MM.1S (cell line): ENCODE measurements at regions not wholly inside any gene's neighbourhood (a gene's known extent, or its start where the extent isn't known, plus 50 kb on each side); places are given as distances from the start of the nearest gene placed in this dataset.

ENCODE experiments used
- DNase-seq: peaks from one replicate; pipeline ENCODE4 v3.0.0-alpha.2; 2015
- H2AFZ ChIP-seq: fragments of 300-600 bp; sonication (generic); 2 replicates; pipeline ENCODE4 v1.6.0; 2016; ENCODE audit warnings: antibody characterized with exemption, low read length
- H3F3A ChIP-seq: fragments of 300-600 bp; sonication (generic); 2 replicates; pipeline ENCODE4 v1.6.1; 2016; ENCODE audit warnings: mild to moderate bottlenecking, antibody characterized with exemption, low read length, moderate library complexity, mixed read lengths; ENCODE audit not compliant: insufficient read depth
- H3K27ac ChIP-seq: fragments of 300-600 bp; sonication (generic); 2 replicates; pipeline ENCODE4 v1.5.1; 2016; ENCODE audit warnings: mild to moderate bottlenecking, low read length
- H3K27me3 ChIP-seq: fragments of 300-600 bp; sonication (generic); replicated peaks from 2 replicates; pipeline ENCODE4 v1.6.0; 2016; ENCODE audit warnings: low read length; ENCODE audit not compliant: insufficient read depth
- H3K36me3 ChIP-seq: fragments of 300-600 bp; sonication (generic); replicated peaks from 2 replicates; pipeline ENCODE4 v1.6.1; 2016; ENCODE audit warnings: mild to moderate bottlenecking, low read length, mixed read lengths; ENCODE audit not compliant: insufficient read depth
- H3K4me1 ChIP-seq: fragments of 300-600 bp; sonication (generic); 2 replicates; pipeline ENCODE4 v1.6.1; 2016; ENCODE audit warnings: low read length, mixed read lengths
- H3K4me2 ChIP-seq: fragments of 300-600 bp; sonication (generic); 2 replicates; pipeline ENCODE4 v1.6.0; 2016; ENCODE audit warnings: low read depth, low read length
- H3K4me3 ChIP-seq: fragments of 300-600 bp; sonication (generic); 2 replicates; pipeline ENCODE4 v1.5.1; 2016; ENCODE audit warnings: low read length, mixed read lengths
- H3K79me2 ChIP-seq: fragments of 300-600 bp; sonication (generic); 2 replicates; pipeline ENCODE4 v1.6.1; 2016; ENCODE audit warnings: mixed run types, low read length, mixed read lengths
- H3K9ac ChIP-seq: fragments of 300-600 bp; sonication (generic); 2 replicates; pipeline ENCODE4 v1.6.1; 2016; ENCODE audit warnings: low read length, mixed read lengths
- H3K9me2 ChIP-seq: fragments of 300-600 bp; sonication (generic); replicated peaks from 2 replicates; pipeline ENCODE4 v1.6.1; 2016; ENCODE audit warnings: mild to moderate bottlenecking, low read length, mixed read lengths; ENCODE audit not compliant: insufficient read depth
- H3K9me3 ChIP-seq: fragments of 300-600 bp; sonication (generic); replicated peaks from 2 replicates; pipeline ENCODE4 v1.6.1; 2016; ENCODE audit warnings: mild to moderate bottlenecking, low read length, mixed read lengths; ENCODE audit not compliant: insufficient read depth
- H4K20me1 ChIP-seq: fragments of 300-600 bp; sonication (generic); 2 replicates; pipeline ENCODE4 v1.6.1; 2016; ENCODE audit warnings: mild to moderate bottlenecking, low read length, moderate library complexity, mixed read lengths; ENCODE audit not compliant: insufficient read depth
- CTCF ChIP-seq: fragments of 300-600 bp; sonication (generic); IDR thresholded peaks from 2 replicates; pipeline ENCODE4 v1.5.1; 2016; ENCODE audit warnings: antibody characterized with exemption, low read length, mixed read lengths
- EZH2 ChIP-seq: fragments of 300-600 bp; sonication (generic); optimal IDR thresholded peaks from 2 replicates; pipeline ENCODE3; 2017; ENCODE audit warnings: low read depth, mild to moderate bottlenecking, antibody characterized with exemption, low read length, mixed read lengths
- EZH2phosphoT487 ChIP-seq: fragments of 300-600 bp; sonication (generic); IDR thresholded peaks from 2 replicates; pipeline ENCODE4 v1.6.1; 2018; ENCODE audit warnings: antibody characterized with exemption, low read length

- Histone ChIP-seq H3K4me2 (no peak overlapping the region), H4K20me1 (no peaks in the 10 kb centered on the region)
Measured at GRCh38 chr3:154971771-154972326, 108.3 kb upstream of the MME start.

GRCh38 chr3:154971341-154971740 lies 108.8 kb upstream of the MME start:
- H3K4me2 ChIP-seq: no peak overlapping the region
- no peak overlapping the region for H3K9ac ChIP-seq
- H3K36me3 ChIP-seq: no peaks in the 10 kb centered on the region
- H3K27me3 ChIP-seq: no peaks in the 10 kb centered on the region
- H3F3A ChIP-seq: no peaks in the 10 kb centered on the region
- no peaks in the 10 kb centered on the region for H3K9me3 ChIP-seq
- H3K9me2 ChIP-seq: no peaks in the 10 kb centered on the region
- H2AFZ ChIP-seq: no peak overlapping the region
- H3K4me1 ChIP-seq: peaks cover 13% of the 10 kb centered on the region
- H3K27ac ChIP-seq: no peak overlapping the region
- H3K79me2 ChIP-seq: no peaks in the 10 kb centered on the region
- no peak overlapping the region for H3K4me3 ChIP-seq
- DNase-seq: no peak
- TF ChIP-seq CTCF: no peak
- TF ChIP-seq EZH2phosphoT487: no peak
- TF ChIP-seq EZH2: no peak
- no peaks in the 10 kb centered on the region for H4K20me1 ChIP-seq

More at GRCh38 chr3:154971771-154972326, 108.3 kb upstream of the MME start:
- H3K36me3 ChIP-seq: no peaks in the 10 kb centered on the region
- no peaks in the 10 kb centered on the region for H3F3A ChIP-seq
- H3K9me2 ChIP-seq: no peaks in the 10 kb centered on the region
- H3K4me3 ChIP-seq: no peak overlapping the region
- TF ChIP-seq CTCF (no peak), EZH2phosphoT487 (no peak), EZH2 (no peak)
- peaks cover 13% of the 10 kb centered on the region for H3K4me1 ChIP-seq
- no peak overlapping the region for H3K9ac ChIP-seq
- no peaks in the 10 kb centered on the region for H3K9me3 ChIP-seq
- no peaks in the 10 kb centered on the region for H3K27me3 ChIP-seq
- H3K27ac ChIP-seq: no peak overlapping the region
- H2AFZ ChIP-seq: no peak overlapping the region
- H3K79me2 ChIP-seq: no peaks in the 10 kb centered on the region
- no peak for DNase-seq

DNA sequence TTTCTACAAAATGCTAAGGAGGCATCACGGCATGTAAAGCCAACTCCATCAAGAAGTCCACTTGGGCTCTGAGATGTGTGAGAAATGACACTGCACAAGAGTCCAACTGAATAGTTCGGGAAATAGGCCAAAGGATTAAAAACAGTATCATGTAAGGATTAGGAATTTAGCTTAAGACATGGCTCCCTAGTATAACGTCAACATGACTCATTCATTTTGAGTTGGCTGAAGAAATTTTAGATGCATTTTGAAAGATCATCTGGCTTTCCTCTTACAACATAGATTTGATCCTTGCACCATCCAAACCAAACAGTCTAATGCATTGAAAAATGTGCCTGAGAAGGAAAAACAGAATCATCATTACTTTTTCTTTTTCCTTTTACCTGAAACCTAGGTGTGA lies 109.3 kb upstream of the MME start:
- Histone ChIP-seq H3K36me3 (no peaks in the 10 kb centered on the region), H3F3A (no peaks in the 10 kb centered on the region), H3K4me1 (peaks cover 13% of the 10 kb centered on the region), H3K4me2 (no peak overlapping the region), H2AFZ (no peak overlapping the region), H3K27me3 (no peaks in the 10 kb centered on the region), H3K9ac (no peak overlapping the region), H3K4me3 (no peak overlapping the region), H3K9me2 (no peaks in the 10 kb centered on the region), H3K27ac (no peak overlapping the region), H4K20me1 (no peaks in the 10 kb centered on the region), H3K9me3 (no peaks in the 10 kb centered on the region), H3K79me2 (no peaks in the 10 kb centered on the region)
- no peak for TF ChIP-seq EZH2
- no peak for TF ChIP-seq CTCF
- no peak for TF ChIP-seq EZH2phosphoT487
- DNase-seq: no peak
